Islet precursor cell (in vitro differentiated cells): ENCODE measurements at regions not wholly inside any gene's neighbourhood (a gene's known extent, or its start where the extent isn't known, plus 50 kb on each side); places are given as distances from the start of the nearest gene placed in this dataset.

Source experiments
- DNase-seq: peaks from one replicate; pipeline ENCODE4 v3.0.0-alpha.2; 2018

- DNase-seq: no peak
Observed at GRCh38 chr2:41828052-41828643, 219.7 kb upstream of the PKDCC start.

GRCh38 chr2:41829052-41829451 is 218.8 kb upstream of the PKDCC start:
- no peak for DNase-seq

DNA sequence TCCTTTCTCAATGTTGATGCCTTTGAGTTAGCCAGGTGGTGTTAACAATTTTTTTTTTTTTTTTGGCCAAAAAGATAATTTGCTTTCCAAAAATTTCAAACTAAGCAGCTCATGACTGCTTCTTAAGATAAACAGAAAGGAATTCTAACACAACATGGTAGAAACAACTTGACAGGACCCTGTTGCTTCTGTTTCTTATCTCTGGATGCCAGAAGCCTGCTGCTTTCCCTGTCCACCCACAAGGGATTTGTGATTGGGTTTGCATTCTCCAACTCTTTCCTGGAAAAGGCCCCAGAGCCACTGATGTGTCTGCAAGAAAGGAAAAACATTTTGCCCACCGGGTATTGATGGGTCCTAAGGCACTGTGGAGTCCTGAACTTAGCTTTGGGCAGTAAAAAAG is 217.2 kb upstream of the PKDCC start:
- DNase-seq: no peak

- DNase-seq: no peak
Observed at GRCh38 chr2:41832218-41832617, 215.6 kb upstream of the PKDCC start.

DNA sequence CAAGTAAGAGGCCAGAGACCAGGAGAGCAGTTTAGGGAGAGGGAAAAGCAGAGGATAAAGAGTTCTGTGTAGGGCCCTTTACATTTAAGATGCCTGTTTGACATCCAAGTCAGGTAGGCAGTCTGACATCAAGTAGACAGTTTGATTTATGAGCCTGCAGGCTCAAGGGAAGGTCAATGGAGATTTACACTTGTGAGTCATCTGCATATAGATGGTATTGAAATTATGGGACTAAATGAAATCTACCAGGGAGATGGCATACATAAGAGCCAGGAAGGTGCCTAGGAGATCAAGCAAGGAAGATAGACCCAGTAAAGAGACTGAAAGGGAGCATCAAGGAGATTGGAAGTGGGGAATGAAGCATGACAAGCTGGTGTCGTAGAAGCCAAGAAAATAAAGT is 212.4 kb upstream of the PKDCC start:
- DNase-seq: no peak

DNA sequence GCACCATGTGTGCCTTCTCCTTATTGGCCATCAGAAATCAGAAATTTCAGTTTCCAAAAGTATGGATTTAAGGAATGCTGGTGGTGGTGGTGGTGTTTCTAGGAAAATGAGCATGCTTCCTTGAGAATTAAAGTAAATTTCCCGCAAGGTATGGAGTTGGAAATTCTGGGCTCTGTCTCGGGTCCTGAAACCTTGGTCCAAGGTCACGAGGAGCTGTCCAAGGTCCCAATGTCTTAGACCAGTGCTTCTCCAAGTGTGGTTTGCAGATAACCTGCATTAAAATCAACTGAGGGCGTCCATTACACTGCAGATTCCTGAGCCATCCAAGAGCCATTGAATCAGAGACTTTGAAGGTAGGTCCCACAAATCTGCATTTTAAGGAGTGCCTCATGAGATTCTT is 210.9 kb upstream of the PKDCC start:
- DNase-seq: peak; percentile 76

GRCh38 chr2:41837610-41838009 is 210.2 kb upstream of the PKDCC start:
- DNase-seq: no peak

- peak; percentile 99 for DNase-seq
Observed at GRCh38 chr2:41840702-41841551, 206.9 kb upstream of the PKDCC start.

DNA sequence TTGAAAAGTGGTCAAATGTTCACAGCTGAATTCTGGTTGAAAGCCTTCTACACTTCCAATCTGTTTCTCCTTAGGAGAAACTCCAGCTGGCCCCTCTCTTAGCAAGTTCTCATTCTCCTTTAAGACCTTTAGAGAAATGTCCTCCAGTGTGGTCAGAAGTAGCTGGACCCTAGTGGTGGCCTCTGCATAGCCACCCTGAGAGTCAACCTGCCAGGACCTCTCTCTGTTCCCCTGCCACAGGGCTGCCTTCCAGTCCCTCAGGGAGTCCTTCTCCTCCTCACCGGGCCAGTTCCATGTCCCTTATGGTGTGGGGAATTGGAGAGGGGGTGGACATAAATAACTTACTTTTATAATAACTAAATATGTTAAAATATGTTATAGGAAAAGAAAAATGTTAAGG is 200.9 kb upstream of the PKDCC start:
- DNase-seq: no peak

GRCh38 chr2:41847744-41848441 is 199.9 kb upstream of the PKDCC start:
- no peak for DNase-seq

- no peak for DNase-seq
Observed at GRCh38 chr2:41851554-41851953, 196.3 kb upstream of the PKDCC start.

GRCh38 chr2:41853427-41854191 is 194.2 kb upstream of the PKDCC start:
- DNase-seq: peak; percentile 76

- DNase-seq: no peak
Observed at GRCh38 chr2:41854227-41854626, 193.6 kb upstream of the PKDCC start.

GRCh38 chr2:41856946-41857345 is 190.9 kb upstream of the PKDCC start:
- no peak for DNase-seq

DNA sequence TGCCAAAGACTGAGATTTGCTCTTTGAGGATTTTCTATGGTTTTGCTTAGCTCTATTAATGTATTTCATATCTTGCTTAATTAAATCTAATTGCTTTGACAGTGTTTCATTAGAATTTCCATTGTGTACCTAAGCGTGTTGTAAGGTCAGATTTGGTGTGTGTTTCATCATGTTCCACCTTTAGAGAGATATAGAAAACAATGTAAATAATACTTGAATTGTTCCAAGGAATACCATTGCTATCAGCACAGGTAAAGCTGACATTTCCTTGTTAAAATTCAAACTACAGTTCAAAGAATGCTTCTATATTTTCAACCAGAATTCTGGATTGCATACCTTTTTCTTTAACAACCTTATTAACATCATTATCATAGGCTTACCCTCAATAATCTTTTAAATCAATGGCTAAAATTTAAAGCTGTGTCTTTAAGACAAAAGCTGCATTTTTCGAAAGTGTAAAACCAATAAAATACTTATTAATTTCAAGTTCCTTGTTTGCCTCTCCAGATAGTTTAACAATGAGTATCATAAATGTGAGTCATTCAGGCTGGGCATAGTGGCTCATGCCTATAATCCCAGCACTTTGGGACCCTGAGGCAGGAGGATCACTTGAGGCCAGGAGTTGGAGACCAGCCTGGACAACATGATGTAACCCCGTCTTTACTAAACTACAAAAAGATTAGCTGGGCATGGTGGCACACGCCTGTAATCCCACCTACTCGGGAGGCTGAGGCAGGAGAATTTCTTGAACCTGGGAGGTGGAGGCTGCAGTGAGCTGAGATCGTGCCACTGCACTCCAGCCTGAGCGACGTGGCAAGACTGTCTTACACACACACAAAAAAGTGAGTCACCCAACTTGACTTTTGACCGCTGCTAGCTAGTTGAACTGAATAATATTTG is 188.0 kb upstream of the PKDCC start:
- DNase-seq: no peak

GRCh38 chr2:41863062-41863461 is 184.8 kb upstream of the PKDCC start:
- no peak for DNase-seq

- DNase-seq: peak; percentile 82
Observed at GRCh38 chr2:41865263-41865662, 182.6 kb upstream of the PKDCC start.

- DNase-seq: no peak
Observed at GRCh38 chr2:41867553-41867952, 180.3 kb upstream of the PKDCC start.

DNA sequence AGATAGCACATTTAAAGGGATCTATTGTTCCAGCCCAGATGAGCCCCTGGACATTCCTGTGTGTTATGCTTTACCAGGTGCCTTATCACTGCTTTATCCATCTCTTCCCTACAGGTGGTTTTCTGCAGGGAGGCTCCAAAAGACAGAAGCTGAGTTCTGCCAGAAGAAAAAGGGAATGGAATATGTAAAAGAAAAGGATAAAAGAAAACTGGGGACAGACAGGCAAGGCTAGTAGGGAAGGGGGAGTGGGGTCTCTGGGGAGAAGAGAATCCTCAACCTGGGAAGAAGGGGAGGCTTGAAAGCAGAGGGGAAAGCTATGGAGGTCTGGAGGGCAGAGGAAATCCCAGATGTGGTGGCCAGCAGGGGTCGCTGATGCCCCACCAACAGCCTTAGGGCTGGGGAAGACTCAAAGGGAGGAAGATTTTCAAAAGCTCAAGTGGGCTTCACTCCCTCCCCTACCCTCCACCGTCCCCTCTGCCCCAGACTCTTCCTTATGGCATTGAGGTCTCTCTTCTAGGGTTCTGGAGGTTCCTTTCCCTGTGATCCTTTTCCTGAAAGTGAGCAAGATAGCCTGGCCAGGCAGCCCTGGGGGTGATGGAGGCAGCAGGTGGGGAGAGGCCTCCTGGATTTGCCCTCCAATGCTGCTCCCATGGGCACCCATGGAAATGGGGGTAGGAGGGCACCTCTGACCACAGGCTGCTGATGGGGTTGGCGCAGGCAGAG is 178.1 kb upstream of the PKDCC start:
- DNase-seq: peak; percentile 85

DNA sequence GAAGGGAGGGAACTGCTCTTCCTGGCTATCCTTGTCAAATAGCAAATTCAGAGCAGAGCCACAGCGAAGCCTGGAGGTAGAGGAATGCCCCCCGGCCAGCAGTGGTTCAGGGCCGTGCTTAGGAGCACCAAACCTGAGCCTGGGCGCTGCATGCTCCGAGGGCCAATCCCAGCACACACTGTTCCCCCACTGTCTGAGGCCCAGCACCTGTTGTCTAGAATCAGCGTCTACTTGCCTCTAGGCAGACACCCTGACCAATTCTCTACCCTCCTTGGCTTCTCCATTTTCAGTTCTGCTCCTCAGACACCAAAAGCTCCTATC is 177.6 kb upstream of the PKDCC start:
- no peak for DNase-seq

DNA sequence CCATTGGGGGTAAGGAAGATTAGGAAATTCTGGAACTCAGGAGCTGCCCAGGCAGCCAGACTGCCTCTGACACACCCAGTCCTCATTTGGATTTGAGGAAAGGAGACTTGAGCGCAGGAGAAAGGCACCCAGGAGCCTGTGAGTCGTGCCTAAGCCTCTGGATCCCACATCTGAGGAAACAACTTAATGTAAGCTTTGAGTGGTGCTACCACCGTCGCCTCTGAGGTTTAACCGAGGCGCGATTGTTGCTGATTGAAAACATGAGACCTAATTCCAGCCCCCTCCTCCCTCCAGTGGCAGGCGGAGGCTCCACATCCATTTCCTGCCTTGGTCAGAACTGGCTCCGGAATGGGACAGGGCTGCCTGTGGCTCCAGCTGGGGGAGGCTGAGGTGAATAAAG is 176.7 kb upstream of the PKDCC start:
- DNase-seq: peak; percentile 83

- peak; percentile 49 for DNase-seq
Observed at GRCh38 chr2:41872646-41873045, 175.2 kb upstream of the PKDCC start.
